ENCODE measurements at regions not wholly inside any gene's neighbourhood (a gene's known extent, or its start where the extent isn't known, plus 50 kb on each side); places are given as distances from the start of the nearest gene placed in this dataset.

DNA sequence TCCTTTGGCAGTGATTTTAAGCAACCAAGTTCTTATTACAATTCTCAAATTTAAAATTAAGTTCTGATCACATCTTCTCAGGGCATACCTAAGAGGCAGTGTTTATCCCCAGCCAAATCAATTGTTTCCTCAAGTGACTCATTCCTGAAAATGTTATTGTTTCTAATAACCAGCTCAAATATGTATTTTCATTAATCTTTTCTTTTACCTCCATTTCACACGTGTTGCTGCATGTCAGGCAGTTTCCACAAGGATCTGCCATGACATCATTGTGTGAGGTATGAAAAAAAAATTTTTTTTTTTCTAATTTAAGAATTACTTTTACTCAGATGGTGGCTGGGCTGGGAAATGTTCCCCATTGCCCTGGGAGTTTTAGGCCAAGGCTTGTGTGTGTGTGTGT lies 113.0 kb upstream of the NTRK2 start:
- DNase-seq (ENCODE audit: low read depth) = no peak
- TF ChIP-seq POLR2A (IDR thresholded peaks at IDR 0.05; ENCODE audit: extremely low read depth, insufficient read length) = no peak
- TF ChIP-seq, protein P1, sequence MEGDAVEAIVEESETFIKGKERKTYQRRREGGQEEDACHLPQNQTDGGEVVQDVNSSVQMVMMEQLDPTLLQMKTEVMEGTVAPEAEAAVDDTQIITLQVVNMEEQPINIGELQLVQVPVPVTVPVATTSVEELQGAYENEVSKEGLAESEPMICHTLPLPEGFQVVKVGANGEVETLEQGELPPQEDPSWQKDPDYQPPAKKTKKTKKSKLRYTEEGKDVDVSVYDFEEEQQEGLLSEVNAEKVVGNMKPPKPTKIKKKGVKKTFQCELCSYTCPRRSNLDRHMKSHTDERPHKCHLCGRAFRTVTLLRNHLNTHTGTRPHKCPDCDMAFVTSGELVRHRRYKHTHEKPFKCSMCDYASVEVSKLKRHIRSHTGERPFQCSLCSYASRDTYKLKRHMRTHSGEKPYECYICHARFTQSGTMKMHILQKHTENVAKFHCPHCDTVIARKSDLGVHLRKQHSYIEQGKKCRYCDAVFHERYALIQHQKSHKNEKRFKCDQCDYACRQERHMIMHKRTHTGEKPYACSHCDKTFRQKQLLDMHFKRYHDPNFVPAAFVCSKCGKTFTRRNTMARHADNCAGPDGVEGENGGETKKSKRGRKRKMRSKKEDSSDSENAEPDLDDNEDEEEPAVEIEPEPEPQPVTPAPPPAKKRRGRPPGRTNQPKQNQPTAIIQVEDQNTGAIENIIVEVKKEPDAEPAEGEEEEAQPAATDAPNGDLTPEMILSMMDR (IDR thresholded peaks at IDR 0.05; ENCODE audit: low read depth, low read length) = no peak
- no peak for TF ChIP-seq MYC (IDR thresholded peaks at IDR 0.05; ENCODE audit: low read depth, low read length)
- TF ChIP-seq, protein P2, sequence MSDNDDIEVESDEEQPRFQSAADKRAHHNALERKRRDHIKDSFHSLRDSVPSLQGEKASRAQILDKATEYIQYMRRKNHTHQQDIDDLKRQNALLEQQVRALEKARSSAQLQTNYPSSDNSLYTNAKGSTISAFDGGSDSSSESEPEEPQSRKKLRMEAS (IDR thresholded peaks at IDR 0.05; ENCODE audit: low read depth, low read length) = no peak
- H3K4me3 ChIP-seq (ENCODE audit: low read depth, low read length) = no peak overlapping the region

DNA sequence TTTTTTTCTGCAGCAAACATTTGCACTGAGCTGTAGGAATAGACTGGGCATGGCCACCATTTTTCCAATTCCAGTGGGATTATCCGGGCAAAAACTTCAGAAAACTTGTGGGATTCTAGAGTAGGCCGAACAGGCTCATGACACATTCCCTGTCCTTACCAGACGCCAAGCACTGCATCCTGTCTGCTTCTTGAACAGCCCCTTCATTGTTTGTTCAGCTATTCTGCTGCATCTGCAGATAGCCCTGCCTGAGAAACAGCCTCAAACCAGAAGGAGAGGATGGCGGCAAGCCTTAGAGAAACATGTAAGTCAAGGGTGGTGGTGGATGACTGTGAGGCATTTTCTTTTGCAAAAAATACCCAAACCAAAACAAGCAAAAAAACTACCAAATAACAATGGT lies 111.8 kb upstream of the NTRK2 start:
- no peak for DNase-seq (ENCODE audit: low read depth)
- TF ChIP-seq, protein P2 (IDR thresholded peaks at IDR 0.05; ENCODE audit: low read depth, low read length) = no peak
- no peak for TF ChIP-seq MYC (IDR thresholded peaks at IDR 0.05; ENCODE audit: low read depth, low read length)
- TF ChIP-seq, protein P1 (IDR thresholded peaks at IDR 0.05; ENCODE audit: low read depth, low read length) = no peak
- no peak for TF ChIP-seq POLR2A (IDR thresholded peaks at IDR 0.05; ENCODE audit: extremely low read depth, insufficient read length)
- H3K4me3 ChIP-seq (ENCODE audit: low read depth, low read length) = no peak overlapping the region

DNA sequence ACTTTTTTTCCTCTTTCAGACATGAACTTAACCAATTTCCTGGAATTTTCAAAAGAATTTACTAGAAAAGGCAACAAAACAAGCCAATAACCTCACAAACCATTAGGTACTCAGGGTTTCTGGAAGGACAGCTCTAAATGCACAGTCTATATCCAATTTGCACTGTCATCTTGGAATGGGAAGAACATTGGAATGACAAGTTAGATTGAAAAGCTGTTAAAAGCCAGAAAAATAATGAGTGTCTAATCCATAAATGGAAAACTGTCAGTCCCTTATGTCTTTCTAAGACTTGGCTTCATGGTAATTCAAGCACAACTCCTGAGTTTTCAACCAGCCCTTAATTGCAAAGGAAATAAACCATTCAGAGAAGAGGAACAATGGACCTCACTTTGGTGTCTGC lies 105.8 kb upstream of the NTRK2 start:
- no peak overlapping the region for H3K4me3 ChIP-seq (ENCODE audit: low read depth, low read length)
- no peak for DNase-seq (ENCODE audit: low read depth)
- no peak for TF ChIP-seq POLR2A (IDR thresholded peaks at IDR 0.05; ENCODE audit: extremely low read depth, insufficient read length)
- TF ChIP-seq, protein P2 (IDR thresholded peaks at IDR 0.05; ENCODE audit: low read depth, low read length) = no peak
- no peak for TF ChIP-seq MYC (IDR thresholded peaks at IDR 0.05; ENCODE audit: low read depth, low read length)
- TF ChIP-seq, protein P1 (IDR thresholded peaks at IDR 0.05; ENCODE audit: low read depth, low read length) = no peak

DNA sequence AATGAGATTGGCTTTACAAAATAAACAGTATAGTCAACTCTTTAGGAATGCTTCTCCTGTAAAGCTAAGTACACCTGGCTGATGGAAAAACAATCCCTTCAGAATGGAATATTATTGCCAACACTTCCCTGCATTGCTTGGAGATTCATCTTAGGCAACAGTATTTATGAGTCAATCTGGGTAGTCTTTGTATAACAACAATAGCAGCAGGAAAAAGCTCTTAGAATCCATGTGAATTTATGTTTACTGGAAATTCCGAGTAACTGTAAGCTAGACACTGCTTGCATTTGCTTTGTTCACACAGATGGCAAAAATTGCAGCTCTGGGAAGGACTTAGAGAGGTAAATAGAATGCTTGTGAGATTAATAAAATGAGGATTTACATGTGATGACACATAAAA lies 101.7 kb upstream of the NTRK2 start:
- DNase-seq (ENCODE audit: low read depth) = no peak
- no peak overlapping the region for H3K4me3 ChIP-seq (ENCODE audit: low read depth, low read length)
- TF ChIP-seq MYC (IDR thresholded peaks at IDR 0.05; ENCODE audit: low read depth, low read length) (no peak), POLR2A (IDR thresholded peaks at IDR 0.05; ENCODE audit: extremely low read depth, insufficient read length) (no peak)
- TF ChIP-seq, protein P2 (IDR thresholded peaks at IDR 0.05; ENCODE audit: low read depth, low read length) = no peak
- TF ChIP-seq, protein P1 (IDR thresholded peaks at IDR 0.05; ENCODE audit: low read depth, low read length) = no peak

DNA sequence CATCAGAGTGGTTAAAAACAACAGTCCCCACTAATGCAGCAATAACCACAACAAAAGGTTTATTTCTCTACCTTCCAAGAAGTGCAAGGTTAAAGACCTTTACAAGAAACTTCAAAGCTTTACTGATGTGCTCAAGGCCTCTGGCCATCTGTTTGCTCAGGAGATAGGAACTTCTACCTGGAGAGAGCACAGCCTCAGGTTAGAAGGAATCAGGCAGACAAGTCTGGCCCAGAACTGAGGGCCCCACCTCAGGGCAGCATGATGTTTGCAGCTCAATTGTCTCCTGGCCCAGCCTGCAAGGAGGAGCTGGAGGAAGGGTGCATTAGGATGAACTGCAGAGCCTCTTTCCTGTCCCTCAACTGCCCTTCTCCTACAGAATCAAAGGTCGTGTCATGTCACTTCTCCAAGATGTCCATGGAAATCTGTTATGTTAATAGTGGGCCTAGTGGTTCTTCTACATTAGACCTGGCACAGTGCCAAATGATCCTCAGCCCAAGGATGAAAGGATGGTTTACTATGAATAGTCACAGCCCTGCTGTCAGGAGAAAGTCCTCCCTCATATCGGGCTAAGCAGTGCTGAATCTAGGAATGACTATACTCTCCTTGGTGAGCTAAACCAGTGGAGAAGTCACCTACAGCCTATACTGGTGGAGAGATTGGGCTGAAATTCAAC lies 98.9 kb upstream of the NTRK2 start:
- DNase-seq (ENCODE audit: low read depth) = no peak
- TF ChIP-seq, protein P2 (IDR thresholded peaks at IDR 0.05; ENCODE audit: low read depth, low read length) = no peak
- TF ChIP-seq, protein P1 (IDR thresholded peaks at IDR 0.05; ENCODE audit: low read depth, low read length) = no peak
- no peak for TF ChIP-seq MYC (IDR thresholded peaks at IDR 0.05; ENCODE audit: low read depth, low read length)
- TF ChIP-seq POLR2A (IDR thresholded peaks at IDR 0.05; ENCODE audit: extremely low read depth, insufficient read length) = no peak
- no peak overlapping the region for H3K4me3 ChIP-seq (ENCODE audit: low read depth, low read length)
